ENCODE measurements at regions not wholly inside any gene's neighbourhood (a gene's known extent, or its start where the extent isn't known, plus 50 kb on each side); places are given as distances from the start of the nearest gene placed in this dataset.

DNA sequence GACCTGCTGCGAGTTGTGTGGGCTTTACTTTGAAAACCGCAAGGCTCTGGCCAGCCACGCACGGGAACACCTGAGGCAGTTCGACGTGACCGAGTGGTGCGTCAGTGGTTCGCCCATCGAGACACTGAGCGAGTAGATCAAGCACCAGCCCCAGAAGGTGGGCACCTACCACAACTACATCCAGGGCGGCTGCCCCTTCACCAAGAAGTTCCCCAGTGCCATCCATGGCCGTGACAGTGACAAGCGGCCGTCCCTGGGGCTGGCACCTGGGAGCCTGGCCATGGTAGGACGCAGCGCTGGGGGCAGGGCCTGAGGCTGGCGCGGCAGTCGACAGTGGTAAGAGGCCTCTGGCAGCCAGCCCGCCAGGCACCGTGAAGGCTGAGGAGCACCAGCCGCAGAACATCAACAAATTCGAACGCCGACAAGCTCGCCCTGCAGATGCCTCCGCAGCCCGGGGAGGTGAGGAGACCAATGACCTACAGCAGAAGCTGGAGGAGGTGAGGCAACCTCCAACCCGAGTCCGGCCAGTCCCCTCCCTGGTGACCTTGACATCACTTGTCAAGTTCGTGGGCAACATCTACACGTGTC, 545.2 kb upstream of the CCDC179 start:
- WGBS, 5 donors = 96 to 100% (median 97%) methylated on average over 3 to 33 of the region's 33 CpGs

GRCh38 chr11:23406131-23406819, 546.0 kb upstream of the CCDC179 start:
- TF ChIP-seq, protein P1, sequence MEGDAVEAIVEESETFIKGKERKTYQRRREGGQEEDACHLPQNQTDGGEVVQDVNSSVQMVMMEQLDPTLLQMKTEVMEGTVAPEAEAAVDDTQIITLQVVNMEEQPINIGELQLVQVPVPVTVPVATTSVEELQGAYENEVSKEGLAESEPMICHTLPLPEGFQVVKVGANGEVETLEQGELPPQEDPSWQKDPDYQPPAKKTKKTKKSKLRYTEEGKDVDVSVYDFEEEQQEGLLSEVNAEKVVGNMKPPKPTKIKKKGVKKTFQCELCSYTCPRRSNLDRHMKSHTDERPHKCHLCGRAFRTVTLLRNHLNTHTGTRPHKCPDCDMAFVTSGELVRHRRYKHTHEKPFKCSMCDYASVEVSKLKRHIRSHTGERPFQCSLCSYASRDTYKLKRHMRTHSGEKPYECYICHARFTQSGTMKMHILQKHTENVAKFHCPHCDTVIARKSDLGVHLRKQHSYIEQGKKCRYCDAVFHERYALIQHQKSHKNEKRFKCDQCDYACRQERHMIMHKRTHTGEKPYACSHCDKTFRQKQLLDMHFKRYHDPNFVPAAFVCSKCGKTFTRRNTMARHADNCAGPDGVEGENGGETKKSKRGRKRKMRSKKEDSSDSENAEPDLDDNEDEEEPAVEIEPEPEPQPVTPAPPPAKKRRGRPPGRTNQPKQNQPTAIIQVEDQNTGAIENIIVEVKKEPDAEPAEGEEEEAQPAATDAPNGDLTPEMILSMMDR (IDR thresholded peaks at IDR 0.05) = no peak
- TF ChIP-seq EP300 (IDR thresholded peaks at IDR 0.05) (no peak), POLR2AphosphoS5 (IDR thresholded peaks at IDR 0.05) (no peak), POLR2A (IDR thresholded peaks at IDR 0.05) (no peak)
- H3K9me3 ChIP-seq = peaks cover 2 to 44% (median 11%) of the 10 kb centered on the region in 4 donors
- no peaks in the 10 kb centered on the region for H3K27me3 ChIP-seq
- no peak for DNase-seq
- WGBS, 5 donors = 90 to 93% (median 90%) methylated on average over 21 to 23 of the region's 23 CpGs
- intact Hi-C loops (cut with DNase I; ENCODE audit: low total_unique reads) = no loop called here
- H3K4me1 ChIP-seq = no peaks in the 10 kb centered on the region
- H3K36me3 ChIP-seq = no peaks in the 10 kb centered on the region
- H3K4me3 ChIP-seq = no peak overlapping the region
- H3K27ac ChIP-seq = no peak overlapping the region

More for the DNA sequence above, 545.2 kb upstream of the CCDC179 start:
- Histone ChIP-seq H3K36me3 (no peaks in the 10 kb centered on the region), H3K4me1 (no peaks in the 10 kb centered on the region), H3K27me3 (no peaks in the 10 kb centered on the region), H3K27ac (no peak overlapping the region), H3K4me3 (no peak overlapping the region), H3K9me3 (peaks cover 2 to 36% (median 8%) of the 10 kb centered on the region in 4 donors)
- intact Hi-C loops (cut with DNase I; ENCODE audit: low total_unique reads) = no loop called here
- TF ChIP-seq POLR2AphosphoS5 (IDR thresholded peaks at IDR 0.05) = no peak
- TF ChIP-seq, protein P1 (IDR thresholded peaks at IDR 0.05) = no peak
- TF ChIP-seq EP300 (IDR thresholded peaks at IDR 0.05) = no peak
- no peak for TF ChIP-seq POLR2A (IDR thresholded peaks at IDR 0.05)
- no peak for DNase-seq

- H3K9me3 ChIP-seq = peaks cover 0 to 20% (median 3%) of the 10 kb centered on the region in 4 donors
- intact Hi-C loops (cut with DNase I; ENCODE audit: low total_unique reads) = no loop called here
- DNase-seq = no peak
- no peaks in the 10 kb centered on the region for H3K4me1 ChIP-seq
- H3K27me3 ChIP-seq = no peaks in the 10 kb centered on the region
- TF ChIP-seq, protein P1 (IDR thresholded peaks at IDR 0.05) = no peak
- no peak for TF ChIP-seq POLR2AphosphoS5 (IDR thresholded peaks at IDR 0.05)
- no peak for TF ChIP-seq POLR2A (IDR thresholded peaks at IDR 0.05)
- no peak for TF ChIP-seq EP300 (IDR thresholded peaks at IDR 0.05)
- H3K4me3 ChIP-seq = no peak overlapping the region
- H3K36me3 ChIP-seq = no peaks in the 10 kb centered on the region
- no peak overlapping the region for H3K27ac ChIP-seq
- 52 to 88% (median 75%) methylated on average over 1 of the region's 1 CpG for WGBS, 5 donors
Measured at GRCh38 chr11:23413057-23413456, 552.8 kb upstream of the CCDC179 start.

DNA sequence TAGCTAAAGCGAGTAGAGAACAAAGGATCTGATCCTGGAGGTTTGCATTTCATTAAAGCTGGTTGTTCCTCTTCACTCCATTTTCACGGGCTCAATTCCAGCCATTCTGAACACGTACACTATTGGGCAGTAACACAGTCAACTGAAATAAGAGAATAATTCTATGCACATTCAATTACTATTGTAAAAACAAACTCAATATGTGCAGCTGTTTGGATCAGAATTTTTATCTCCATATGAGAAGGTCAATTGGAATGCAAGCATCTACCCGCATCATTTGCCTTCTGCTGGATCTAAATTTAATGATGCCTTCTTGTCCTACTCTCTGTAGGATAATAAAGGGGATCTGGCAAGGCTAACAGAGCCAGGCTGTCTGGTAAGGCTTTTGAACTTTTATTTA, 562.8 kb upstream of the CCDC179 start:
- DNase-seq = no peak
- H3K36me3 ChIP-seq = no peaks in the 10 kb centered on the region
- TF ChIP-seq, protein P1 (IDR thresholded peaks at IDR 0.05) = no peak
- TF ChIP-seq EP300 (IDR thresholded peaks at IDR 0.05) = no peak
- TF ChIP-seq POLR2AphosphoS5 (IDR thresholded peaks at IDR 0.05) = no peak
- H3K4me1 ChIP-seq = no peaks in the 10 kb centered on the region
- no peak overlapping the region for H3K4me3 ChIP-seq
- H3K27me3 ChIP-seq = no peaks in the 10 kb centered on the region
- 83 to 93% (median 91%) methylated on average over 4 of the region's 4 CpGs for WGBS, 5 donors
- no peaks in the 10 kb centered on the region for H3K9me3 ChIP-seq
- intact Hi-C loops (cut with DNase I; ENCODE audit: low total_unique reads) = no loop called here
- no peak overlapping the region for H3K27ac ChIP-seq

Data from stomach (tissue), 8 donors.